WI38 (cell line): ENCODE measurements at regions not wholly inside any gene's neighbourhood (a gene's known extent, or its start where the extent isn't known, plus 50 kb on each side); places are given as distances from the start of the nearest gene placed in this dataset.

ENCODE experiments used
- H3K4me3 ChIP-seq: 2 replicates; pipeline ENCODE4 v1.5.1; 2011; ENCODE audit warnings: low read depth, mild to moderate bottlenecking, control low read depth, low read length
- TF ChIP-seq, protein P1 (sequence below): IDR thresholded peaks from 2 replicates; pipeline ENCODE4 v1.5.1; 2012; ENCODE audit warnings: low read depth, mild to moderate bottlenecking, control low read depth, low read length

DNA sequence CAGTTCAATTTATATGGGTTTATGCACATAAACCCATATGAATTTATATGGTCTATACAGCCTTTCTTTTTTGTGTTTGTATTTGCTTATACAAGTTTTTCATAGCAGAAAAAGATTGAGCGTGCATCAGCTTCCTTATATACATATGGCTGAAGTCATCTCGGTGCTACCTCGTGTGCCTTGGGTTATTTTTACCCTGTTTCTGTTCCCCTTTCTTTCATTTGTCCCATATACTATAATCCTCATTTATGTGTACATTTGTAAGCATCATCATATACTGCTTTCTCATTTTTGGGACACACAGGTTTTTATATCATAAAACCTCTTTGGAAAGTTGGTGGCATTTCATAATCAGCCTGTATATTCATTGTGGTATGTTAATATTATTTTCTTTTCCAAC lies 107.8 kb upstream of the ADAMTSL1 start:
- TF ChIP-seq, protein P1, sequence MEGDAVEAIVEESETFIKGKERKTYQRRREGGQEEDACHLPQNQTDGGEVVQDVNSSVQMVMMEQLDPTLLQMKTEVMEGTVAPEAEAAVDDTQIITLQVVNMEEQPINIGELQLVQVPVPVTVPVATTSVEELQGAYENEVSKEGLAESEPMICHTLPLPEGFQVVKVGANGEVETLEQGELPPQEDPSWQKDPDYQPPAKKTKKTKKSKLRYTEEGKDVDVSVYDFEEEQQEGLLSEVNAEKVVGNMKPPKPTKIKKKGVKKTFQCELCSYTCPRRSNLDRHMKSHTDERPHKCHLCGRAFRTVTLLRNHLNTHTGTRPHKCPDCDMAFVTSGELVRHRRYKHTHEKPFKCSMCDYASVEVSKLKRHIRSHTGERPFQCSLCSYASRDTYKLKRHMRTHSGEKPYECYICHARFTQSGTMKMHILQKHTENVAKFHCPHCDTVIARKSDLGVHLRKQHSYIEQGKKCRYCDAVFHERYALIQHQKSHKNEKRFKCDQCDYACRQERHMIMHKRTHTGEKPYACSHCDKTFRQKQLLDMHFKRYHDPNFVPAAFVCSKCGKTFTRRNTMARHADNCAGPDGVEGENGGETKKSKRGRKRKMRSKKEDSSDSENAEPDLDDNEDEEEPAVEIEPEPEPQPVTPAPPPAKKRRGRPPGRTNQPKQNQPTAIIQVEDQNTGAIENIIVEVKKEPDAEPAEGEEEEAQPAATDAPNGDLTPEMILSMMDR: no peak

DNA sequence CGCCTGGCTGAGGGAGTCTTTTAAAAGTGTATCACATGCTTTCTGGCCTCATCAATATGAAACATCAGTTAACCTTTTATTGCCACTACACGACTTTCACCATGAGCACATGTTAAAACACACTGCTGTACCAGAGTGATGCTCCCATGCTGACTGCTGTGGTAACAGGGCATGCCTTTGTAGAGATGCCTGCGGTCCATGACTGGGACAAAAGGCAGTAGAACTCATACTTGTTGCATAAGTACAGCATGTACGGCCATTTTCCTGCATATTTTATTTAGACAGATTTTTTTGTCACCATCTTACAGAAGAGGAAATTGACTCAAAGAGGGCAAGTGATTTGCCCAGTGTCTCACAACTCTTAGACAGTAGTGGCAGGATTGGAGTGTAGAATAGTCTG lies 105.7 kb upstream of the ADAMTSL1 start:
- TF ChIP-seq, protein P1: no peak
- H3K4me3 ChIP-seq: no peak overlapping the region

More for the DNA sequence above, 107.8 kb upstream of the ADAMTSL1 start:
- H3K4me3 ChIP-seq: no peak overlapping the region

DNA sequence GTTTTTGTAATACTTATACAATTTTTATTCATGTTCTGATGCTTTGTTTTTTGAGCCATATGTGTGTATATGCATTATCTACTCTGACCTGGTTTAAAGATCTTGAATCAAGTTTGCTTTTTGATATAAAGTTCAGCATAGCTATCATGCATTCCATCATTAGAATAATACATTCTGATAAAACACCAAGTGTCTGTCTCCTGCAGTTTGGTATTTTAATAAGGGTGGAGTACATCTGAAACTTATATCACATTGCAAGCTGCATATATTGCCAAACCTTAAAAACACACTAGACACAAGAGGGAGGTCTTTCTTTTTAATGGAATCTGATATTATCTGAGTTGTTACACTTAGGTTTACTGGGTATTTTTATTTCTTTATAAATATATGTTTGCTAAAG lies 102.8 kb upstream of the ADAMTSL1 start:
- TF ChIP-seq, protein P1: no peak
- H3K4me3 ChIP-seq: no peak overlapping the region

DNA sequence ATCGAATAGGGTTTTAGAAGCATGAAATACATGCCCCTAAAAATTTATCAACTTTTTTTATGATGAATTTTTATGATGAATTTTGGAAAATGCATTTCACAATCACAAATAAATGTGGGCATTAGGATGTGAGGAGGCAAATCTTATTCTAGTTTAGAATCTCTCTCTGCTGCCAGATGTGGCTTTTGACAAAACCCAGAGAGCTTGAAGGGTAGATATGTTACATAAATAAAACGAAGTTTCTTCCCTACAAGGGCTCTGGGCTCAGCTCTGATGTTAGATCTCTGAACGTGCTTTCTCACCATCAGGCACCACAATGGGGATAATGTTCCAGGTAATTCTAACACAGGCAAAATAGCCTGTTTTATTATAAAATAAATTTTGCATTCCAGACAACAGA lies 102.3 kb upstream of the ADAMTSL1 start:
- H3K4me3 ChIP-seq: no peak overlapping the region
- TF ChIP-seq, protein P1: no peak

DNA sequence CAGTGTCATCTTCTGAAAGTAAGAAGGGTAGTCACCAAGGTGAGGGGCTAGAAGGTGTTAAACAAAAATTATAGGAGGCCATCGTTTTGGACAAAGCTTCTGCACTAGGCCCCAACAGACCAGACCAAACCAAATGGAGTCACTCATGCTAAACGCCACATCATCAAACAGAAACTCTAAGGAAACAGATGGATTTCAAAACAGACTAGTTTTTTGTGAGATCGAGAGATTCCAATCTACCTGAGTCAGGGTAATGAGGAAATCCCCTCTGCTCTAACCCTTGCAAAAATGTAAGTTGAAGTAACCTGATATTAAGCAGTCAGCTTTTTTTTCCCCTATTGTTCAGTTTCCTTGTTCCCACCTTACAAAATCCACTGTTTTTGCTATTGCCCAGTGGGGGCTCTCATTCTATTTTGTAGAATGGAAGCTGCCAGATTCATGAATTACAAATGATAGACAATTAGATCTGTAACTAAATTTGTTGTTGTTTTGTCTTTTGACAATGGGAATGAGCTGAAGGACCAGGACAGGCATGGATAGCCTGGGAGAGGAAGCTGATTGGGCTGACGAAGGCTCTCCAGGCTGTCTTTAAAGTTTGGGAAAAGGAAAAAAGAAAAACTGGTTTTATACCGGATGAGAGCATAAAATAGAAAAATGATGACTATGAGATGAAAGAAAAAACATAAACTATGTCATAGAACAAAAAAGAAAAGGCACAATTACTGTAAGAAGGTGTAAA lies 94.7 kb upstream of the ADAMTSL1 start:
- no peak overlapping the region for H3K4me3 ChIP-seq
- TF ChIP-seq, protein P1: no peak

DNA sequence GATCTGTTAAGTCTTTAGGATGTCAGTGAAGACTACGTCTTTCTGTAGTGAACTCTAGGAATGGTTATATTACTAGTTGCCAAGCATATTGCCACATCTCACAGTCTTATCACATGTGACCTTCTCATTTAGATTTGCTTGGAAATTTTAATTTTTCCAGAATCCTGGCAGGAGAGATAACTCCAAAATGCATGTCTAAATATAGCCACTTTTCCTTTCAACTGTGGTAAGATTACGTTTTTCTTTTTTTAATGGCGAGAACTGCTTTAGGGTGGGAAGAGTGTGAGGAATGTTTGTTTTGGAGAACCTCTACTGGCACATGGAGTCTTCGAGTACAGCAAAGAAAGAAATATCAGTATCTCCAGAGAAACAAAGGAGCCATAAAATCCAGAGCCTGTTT lies 91.7 kb upstream of the ADAMTSL1 start:
- H3K4me3 ChIP-seq: no peak overlapping the region
- TF ChIP-seq, protein P1: no peak

DNA sequence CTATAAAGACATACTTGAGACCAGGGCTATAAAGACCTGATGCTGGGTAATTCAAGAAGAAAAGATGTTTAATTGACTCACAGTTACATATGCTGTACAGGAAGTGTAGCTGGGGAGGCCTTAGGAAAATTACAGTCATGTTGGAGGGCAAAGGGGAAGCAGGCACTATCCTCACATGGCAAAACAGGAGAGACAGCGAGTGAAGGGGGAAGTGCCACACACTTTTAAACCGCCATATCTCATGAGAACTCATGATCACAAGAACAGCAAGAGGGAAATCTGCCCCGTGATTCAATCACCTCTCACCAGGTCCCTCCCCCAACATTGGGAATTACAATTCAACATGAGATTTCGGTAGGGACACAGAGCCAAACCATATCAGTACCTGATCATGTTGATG lies 89.9 kb upstream of the ADAMTSL1 start:
- TF ChIP-seq, protein P1: no peak
- H3K4me3 ChIP-seq: no peak overlapping the region
